ENCODE measurements at regions not wholly inside any gene's neighbourhood (a gene's known extent, or its start where the extent isn't known, plus 50 kb on each side); places are given as distances from the start of the nearest gene placed in this dataset.

DNA sequence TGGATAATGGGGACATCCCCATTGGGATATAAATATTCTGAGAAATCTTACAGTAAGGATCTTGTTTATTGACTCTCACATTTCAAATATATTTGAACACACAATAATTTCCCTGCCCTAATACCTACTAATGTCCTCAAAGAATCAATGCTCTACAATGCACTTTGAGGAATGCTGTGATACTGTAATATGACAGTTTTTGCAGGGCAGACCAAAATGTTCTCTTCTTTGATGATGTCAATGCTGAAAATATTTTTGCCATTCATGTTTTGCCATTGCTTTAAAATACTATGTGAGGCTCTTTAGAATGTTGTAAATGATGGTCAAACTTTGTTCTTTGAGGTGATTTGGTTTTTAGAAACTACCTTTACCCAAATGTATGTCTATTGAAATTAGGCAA, 594.1 kb downstream of the INHBA start:
- TF ChIP-seq, protein P1, sequence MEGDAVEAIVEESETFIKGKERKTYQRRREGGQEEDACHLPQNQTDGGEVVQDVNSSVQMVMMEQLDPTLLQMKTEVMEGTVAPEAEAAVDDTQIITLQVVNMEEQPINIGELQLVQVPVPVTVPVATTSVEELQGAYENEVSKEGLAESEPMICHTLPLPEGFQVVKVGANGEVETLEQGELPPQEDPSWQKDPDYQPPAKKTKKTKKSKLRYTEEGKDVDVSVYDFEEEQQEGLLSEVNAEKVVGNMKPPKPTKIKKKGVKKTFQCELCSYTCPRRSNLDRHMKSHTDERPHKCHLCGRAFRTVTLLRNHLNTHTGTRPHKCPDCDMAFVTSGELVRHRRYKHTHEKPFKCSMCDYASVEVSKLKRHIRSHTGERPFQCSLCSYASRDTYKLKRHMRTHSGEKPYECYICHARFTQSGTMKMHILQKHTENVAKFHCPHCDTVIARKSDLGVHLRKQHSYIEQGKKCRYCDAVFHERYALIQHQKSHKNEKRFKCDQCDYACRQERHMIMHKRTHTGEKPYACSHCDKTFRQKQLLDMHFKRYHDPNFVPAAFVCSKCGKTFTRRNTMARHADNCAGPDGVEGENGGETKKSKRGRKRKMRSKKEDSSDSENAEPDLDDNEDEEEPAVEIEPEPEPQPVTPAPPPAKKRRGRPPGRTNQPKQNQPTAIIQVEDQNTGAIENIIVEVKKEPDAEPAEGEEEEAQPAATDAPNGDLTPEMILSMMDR (conservative IDR thresholded peaks at IDR 0.05; ENCODE audit: low read length): no peak
- TF ChIP-seq EZH2phosphoT487 (IDR thresholded peaks at IDR 0.05; ENCODE audit: borderline replicate concordance, low read depth, low read length): no peak
